ENCODE measurements at regions not wholly inside any gene's neighbourhood (a gene's known extent, or its start where the extent isn't known, plus 50 kb on each side); places are given as distances from the start of the nearest gene placed in this dataset.

DNA sequence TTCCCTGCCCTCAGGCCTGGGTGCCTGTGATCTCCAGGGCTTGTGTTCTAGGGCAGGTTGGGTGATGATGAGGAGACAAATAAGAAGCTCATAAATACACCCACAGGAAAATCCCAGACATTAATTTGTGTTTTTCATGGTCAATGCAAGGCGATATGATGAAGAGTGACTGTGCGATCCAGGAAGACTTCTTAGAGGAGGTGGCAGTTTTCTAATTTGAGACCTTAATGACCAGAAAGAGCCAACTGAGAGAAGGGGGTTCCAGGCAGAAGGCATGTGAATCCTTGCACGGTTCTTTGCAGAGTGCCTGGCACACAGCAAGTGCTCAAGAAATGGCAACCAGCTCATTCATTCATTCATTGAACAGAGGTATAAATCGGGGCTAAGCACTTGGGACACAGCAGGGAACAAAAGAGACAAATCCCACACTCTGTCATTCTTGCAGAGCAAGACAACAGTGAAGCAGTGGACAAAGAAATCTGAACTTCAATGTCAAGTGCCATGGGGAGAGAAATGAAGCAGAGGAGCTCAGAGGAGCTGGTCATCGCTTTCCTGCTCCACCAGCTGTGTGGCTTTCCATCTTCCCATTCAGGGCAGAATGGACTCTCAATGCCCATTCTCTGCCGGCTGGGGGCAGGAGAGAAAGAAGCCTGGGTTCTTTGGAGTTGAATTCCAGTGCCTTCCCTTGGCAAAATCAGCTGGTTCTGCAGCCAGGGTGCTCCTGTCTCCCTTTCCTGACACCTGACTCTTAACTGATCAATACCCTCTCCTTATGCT lies 128.3 kb downstream of the AACS start:
- no peak for DNase-seq

GRCh38 chr12:125194163-125194773 lies 129.0 kb downstream of the AACS start:
- DNase-seq = no peak

DNA sequence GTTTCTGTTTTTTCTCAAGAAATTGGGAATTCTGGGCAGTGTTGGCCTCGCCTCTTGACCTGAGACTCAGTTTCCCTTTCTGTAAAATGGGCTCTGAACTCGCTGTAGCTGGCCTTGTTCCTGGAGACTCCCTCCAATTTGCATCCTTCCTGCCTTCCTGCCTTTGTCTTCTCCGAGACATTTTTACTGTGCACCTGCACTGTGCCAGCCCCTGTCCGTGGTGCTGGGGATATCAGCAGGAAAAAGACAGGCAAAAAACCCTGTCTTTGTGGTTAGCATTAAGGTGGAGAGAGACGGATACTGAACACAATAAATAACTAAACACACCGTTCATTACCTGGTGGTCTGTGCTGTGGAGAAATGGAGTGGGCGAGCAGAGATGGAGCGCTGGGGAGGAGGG lies 129.8 kb downstream of the AACS start:
- DNase-seq = peak in 1 of 2 experiments; percentile 5

DNA sequence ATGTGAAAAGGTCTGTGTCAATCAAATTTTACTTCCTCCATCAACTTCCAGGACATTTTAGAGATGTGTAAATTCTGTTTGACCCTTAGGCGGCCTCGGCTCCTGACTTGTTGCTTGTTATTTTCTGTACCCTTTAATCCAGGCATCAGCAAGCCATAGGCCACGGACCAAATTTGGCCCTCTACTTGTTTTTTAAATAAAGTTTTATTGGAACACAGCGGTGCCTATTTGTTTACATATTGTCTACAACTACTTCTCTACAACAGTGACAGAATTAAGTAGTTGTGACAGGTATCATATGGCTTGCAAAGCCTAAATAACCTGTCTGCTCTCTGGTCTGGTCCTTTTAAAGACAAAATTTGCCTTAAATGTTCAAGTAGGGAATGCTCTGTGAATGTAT lies 132.1 kb downstream of the AACS start:
- no peak for DNase-seq

DNA sequence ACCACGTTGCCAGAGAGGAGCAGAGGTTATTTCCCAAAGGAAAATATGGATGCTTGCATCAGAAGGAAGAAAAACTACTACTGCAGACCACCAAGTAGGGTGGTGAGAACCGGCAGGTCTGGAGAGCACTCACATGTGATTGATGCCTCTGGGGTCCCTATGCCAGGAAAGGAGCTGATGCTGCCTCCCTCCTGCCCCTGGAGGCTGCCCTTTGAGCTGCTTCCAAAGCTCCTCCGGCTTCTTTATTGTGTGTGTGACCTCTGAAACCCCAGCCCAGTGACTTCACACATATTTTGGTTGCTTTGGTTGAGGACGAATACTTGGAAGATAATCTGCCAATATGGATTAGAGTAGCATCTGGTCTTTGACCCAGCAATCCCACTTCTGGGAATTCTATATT lies 133.4 kb downstream of the AACS start:
- DNase-seq = no peak

DNA sequence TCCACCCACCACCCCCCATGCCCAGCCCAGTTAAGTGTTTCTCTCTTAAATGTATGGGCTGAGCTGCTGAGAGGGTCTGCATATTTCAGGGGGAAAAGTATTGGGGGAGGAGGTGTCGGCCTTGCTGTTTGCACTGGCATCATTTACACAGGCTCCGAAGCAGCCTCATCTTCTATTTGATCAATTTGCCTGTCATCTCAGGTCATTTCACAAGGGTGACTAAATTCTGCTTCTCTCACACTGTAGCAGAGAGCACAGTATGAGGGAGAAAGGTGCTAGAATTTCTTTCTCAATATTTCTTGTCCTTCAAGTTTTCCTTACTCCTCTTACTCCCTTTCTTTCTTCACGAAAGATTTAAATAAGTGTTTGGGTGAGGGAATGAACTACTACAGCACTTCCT lies 135.9 kb downstream of the AACS start:
- DNase-seq = no peak

DNA sequence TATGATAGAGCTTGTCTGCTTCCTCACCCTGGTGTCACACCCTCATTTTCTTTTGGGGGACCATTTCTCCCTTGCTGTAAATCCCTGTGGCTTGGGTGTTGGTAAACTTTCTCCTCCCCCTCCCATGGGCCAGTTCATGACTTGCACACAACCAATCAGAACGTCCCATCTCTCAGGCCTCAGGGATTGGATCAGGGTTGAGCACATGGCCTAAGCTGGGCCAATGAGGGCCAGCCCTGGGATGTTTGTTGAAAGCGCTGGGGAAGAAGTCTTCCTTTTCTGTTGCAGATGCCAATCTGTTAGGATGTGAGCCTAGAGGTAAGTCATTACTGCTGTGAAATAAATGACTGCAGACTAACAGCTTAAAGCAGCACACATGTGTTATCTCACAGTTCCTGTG lies 136.7 kb downstream of the AACS start:
- DNase-seq = no peak

DNA sequence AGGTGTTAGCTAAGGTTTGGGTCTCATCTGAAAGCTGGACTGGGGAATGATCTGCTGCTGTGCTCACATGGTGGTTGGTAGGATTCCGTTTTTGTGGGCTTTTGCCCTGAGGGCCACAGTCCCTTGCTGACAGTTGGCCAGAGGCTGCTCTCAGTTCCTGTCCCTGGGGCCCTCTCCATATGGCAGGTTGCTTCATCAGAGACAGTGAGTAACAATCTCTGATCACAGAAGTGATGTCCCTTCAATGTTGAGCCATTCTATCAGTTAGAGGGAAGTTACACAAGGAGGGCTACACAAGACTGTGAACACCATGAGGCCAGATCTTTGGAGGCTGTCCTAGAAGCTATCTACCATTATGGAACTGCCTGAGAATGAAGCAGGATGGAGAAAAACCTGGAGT lies 137.2 kb downstream of the AACS start:
- DNase-seq = no peak

GRCh38 chr12:125203145-125203765 lies 138.0 kb downstream of the AACS start:
- peak; percentile 26 to 36 for DNase-seq

GRCh38 chr12:125205386-125205785 lies 140.2 kb downstream of the AACS start:
- DNase-seq = no peak

DNA sequence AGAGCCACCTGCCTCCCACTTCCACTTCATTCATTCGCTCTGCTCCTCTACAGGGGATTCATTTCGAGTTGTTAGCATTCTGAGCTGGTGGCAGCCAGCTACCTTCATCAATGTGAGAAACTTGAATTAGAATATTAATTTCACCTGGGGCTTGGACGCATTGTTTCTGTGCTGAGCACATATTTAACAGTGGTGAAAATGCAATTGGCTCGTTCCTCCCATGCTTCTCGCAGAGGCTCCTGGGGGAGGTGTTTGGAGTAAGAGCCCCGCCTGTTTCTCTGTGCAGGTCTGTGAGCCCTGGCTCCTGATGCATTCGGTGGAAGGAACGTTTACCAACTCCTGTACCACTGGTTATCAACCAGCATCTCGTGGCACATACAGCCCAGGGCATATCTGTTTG lies 141.5 kb downstream of the AACS start:
- no peak for DNase-seq

DNA sequence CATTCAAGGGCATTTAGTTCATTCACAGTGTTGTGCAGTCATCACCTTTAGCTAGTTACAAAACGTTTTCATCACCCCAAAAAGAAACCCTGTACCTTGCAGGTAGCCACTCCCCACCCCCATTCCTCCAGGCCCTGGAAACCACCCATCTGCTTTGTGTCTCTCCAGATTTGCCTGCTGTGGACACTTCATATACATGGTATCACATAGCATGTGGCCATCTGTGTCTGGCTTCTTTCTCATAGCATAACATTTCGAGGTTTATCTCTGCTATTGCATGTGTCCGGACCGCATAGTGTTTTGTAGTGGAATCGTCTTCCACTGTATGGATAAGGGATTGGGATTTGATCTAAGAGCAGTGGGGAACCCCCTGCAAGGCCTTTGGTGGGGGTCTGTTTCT lies 143.1 kb downstream of the AACS start:
- DNase-seq = no peak

GRCh38 chr12:125208942-125209341 lies 143.7 kb downstream of the AACS start:
- DNase-seq = no peak

DNA sequence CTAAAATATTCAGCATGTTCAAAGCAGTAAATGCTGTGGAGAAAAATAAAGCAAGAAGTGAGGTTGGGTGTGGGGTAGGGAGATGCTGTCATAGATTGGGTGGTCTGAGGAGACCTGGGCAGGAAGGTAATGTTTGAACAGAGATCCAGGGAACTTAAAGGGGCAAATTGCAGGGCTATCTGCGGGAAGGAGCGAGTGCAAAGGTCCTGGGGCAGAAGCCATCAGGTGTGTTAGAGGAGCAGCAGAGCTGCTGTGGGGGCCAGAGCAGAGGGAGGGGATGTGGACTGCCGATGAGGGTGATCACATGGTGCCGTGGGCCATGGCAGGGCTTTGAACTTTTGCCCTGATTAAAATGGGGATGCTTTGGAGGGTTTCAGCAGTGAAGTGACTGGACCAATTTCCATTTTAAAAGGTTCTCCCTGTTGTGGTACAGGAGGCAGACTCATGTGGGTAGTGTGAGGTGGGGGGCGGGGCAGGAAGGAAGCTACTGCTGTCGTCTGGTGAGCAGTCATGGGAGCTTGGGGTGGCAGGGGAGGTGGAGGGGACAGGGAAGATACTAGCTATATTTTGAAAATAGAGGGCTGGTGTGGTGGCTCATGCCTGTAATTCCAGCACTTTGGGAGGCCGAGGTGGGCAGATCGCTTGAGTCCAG lies 145.0 kb downstream of the AACS start:
- no peak for DNase-seq

DNA sequence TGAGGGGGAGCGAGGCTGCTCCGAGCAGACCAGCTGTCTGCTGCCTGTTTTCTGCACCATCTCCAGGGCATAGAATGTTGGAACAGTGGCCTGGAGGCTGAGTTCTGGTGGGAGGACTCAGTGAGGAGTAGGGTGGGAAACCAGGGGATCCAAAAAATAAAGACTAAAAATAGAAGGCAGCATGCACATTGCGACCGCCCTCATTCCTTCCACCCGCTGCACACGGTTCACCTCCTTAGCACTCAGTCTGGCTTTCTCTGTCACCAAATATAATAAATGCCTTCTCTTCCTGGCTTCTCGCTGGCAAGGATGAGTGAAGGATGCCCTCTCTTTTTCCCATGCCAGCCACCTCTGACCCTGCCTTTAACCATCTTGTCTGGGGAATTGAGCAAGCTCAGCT lies 146.2 kb downstream of the AACS start:
- no peak for DNase-seq

DNA sequence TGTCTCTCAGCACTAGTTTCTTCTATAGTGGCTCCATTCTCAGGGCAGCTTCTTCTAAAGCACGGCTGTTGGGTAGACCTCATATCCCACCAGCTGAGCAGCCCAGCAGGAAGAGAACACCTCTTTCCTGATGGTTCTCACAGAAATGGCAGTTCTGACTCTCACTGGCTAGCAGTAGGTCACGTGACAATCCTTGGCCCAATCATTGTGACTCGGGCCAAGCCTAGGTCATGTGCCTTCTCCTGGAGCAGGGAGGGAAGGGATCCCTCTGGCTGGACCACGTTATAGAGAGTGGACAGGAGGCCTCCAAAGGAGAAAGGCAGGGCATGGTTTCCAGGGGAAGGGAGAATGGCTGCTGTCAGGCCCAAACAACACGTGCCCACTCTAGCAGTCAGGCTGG lies 149.1 kb downstream of the AACS start:
- DNase-seq = no peak

- no peak for DNase-seq
These were observed 151.5 kb downstream of the AACS start for GRCh38 chr12:125216756-125217155.

DNA sequence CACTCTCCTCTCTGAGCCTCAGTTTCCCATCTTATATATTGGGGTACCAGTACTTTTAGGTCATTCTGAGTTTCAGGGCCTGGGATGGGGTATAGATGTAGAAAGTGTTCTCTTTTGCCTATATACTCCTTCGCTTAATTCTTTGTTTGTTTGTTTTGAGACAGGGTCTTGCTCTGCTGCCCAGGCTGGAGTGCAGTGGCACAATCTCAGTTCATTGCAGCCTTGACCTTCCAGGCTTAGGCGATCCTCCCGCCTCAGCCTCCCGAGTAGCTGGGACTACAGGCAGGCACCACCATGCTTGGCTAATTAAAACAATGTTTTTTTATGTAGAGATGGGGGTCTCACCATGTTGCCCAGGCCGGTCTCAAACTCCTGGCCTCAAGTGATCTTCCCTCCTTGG lies 152.1 kb downstream of the AACS start:
- no peak for DNase-seq

DNA sequence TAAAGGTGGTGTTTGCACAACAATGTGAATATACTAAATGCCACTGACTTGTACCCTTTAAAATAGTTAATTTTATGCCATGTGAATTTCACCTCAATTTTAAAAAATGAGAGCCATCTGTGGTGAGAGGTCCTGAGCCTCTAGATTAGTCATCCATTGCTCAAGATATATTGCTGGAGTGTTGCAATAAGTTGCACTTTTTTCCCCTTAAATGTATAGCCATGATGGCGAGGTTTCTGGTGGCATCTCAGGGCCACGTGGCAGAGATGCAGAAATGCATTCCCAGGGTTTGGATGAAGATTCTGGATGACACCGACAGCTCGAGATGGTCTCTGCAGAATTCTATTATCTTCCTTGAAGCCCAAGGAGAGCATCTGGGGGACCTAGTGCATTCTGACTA lies 153.7 kb downstream of the AACS start:
- DNase-seq = no peak

GRCh38 chr12:125220404-125221273 lies 155.4 kb downstream of the AACS start:
- no peak for DNase-seq

DNA sequence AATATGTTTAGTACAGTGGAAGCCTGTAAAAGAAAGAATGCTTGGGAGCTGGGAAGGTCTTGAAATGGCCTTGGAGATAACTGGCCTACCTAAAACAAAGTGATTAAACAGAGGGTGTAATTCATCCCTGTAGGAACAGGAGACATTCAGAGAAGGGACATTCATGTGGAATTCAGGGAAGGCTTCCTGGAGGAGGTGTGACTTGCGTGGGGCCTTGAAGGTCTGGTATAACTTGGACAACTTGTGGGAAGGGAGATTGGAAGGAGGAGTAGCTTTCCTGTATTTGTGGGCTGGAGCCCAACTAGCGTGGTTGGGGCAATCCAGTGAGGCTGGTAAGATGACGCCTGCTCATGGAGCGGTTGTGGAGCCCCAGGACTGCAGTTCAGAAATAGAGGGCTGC lies 156.4 kb downstream of the AACS start:
- DNase-seq = no peak

- peak; percentile 5 to 25 for DNase-seq
These were observed 157.6 kb downstream of the AACS start for GRCh38 chr12:125222876-125223275.

- DNase-seq = no peak
These were observed 160.4 kb downstream of the AACS start for GRCh38 chr12:125225641-125226040.

Data from Kasumi-1 (cell line).